ENCODE measurements at regions not wholly inside any gene's neighbourhood (a gene's known extent, or its start where the extent isn't known, plus 50 kb on each side); places are given as distances from the start of the nearest gene placed in this dataset.

GRCh38 chr12:115506822-115507559 lies 770.5 kb downstream of the MED13L start:
- no peak for TF ChIP-seq JUND (IDR thresholded peaks at IDR 0.05; ENCODE audit: low read depth)
- in situ Hi-C loops (cut with HindIII; ENCODE audit: low pct_unique_long_range_greater_than_20kb, low sequenced_read_pairs) = no loop called here
- DNase-seq (ENCODE audit: low read depth in 1 of 2, low spot score in 1 of 2) = no peak

DNA sequence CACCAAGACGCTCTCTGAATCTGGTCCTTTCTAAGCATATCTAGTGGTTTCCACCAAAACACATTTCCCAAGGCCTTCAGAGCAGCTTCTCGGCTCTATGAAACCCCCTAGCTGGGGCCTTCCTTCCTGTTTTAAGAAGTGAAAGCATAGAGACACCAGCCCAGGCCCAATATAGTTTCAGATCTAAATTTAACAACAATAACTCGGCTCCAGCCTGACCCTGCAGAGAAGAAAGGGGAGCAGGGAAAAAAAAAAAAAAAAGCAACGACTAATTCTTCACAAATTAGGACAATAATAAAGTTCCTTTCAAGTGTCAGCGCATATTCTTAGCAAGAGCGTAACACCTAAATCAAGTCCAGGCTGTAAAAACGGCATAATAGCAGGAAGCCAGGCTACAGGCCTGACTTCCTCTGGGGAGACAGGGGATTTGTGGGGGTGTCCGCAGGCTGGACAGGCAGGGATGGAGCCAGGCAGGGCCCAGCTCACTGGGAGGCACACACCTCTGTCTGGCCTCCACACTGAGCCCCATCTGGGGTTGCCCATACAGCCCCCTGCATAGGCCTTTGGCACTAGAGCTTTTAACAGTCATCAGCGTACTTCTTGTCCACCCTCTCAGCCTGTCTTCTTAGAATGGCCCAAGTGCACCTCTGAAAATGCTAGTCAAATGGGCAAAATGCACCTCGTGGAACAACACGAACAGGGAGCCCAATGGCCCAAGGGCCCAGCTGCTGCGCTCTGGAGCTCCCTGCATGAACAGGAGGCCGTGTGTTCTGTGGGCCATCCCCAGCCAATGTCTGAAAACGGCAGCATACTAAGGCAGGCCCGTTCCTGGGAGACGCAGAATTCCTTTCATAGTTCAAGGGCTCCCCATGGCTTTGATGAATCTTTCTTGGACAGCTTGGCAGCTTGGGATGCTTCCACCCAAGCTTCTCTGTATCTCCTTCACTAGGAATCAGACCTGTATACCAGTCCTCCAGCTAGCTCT lies 772.9 kb downstream of the MED13L start:
- DNase-seq (ENCODE audit: low read depth in 1 of 2, low spot score in 1 of 2) = no peak
- TF ChIP-seq JUND (IDR thresholded peaks at IDR 0.05; ENCODE audit: low read depth) = no peak
- in situ Hi-C loops (cut with HindIII; ENCODE audit: low pct_unique_long_range_greater_than_20kb, low sequenced_read_pairs) = no loop called here

GRCh38 chr12:115500872-115501271 lies 776.6 kb downstream of the MED13L start:
- in situ Hi-C loops (cut with HindIII; ENCODE audit: low pct_unique_long_range_greater_than_20kb, low sequenced_read_pairs) = no loop called here
- TF ChIP-seq JUND (IDR thresholded peaks at IDR 0.05; ENCODE audit: low read depth) = no peak
- no peak for DNase-seq (ENCODE audit: low read depth in 1 of 2, low spot score in 1 of 2)

GRCh38 chr12:115495300-115495699 lies 782.2 kb downstream of the MED13L start:
- in situ Hi-C loops (cut with HindIII; ENCODE audit: low pct_unique_long_range_greater_than_20kb, low sequenced_read_pairs) = no loop called here
- DNase-seq (ENCODE audit: low read depth in 1 of 2, low spot score in 1 of 2) = no peak
- no peak for TF ChIP-seq JUND (IDR thresholded peaks at IDR 0.05; ENCODE audit: low read depth)

DNA sequence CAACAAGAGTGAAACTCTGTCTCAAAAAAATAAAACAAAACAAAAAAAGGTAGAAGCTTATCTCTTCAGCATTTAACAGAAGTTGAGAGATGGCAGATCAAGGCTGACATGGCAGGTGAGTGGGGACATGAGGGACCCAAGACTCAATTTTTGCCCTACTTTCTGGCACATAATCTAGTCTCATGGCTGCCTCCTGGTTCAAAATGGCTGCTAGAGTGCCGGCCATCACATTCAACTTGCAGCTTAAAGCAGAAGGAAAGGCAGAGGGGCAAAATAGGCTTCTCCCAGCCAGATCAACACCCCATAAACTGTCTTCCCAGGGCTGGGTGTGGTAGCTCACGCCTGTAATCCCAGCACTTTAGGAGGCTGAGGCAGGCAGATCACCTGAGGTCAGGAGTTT lies 784.9 kb downstream of the MED13L start:
- no peak for TF ChIP-seq JUND (IDR thresholded peaks at IDR 0.05; ENCODE audit: low read depth)
- no peak for DNase-seq (ENCODE audit: low read depth in 1 of 2, low spot score in 1 of 2)
- in situ Hi-C loops (cut with HindIII; ENCODE audit: low pct_unique_long_range_greater_than_20kb, low sequenced_read_pairs) = no loop called here

DNA sequence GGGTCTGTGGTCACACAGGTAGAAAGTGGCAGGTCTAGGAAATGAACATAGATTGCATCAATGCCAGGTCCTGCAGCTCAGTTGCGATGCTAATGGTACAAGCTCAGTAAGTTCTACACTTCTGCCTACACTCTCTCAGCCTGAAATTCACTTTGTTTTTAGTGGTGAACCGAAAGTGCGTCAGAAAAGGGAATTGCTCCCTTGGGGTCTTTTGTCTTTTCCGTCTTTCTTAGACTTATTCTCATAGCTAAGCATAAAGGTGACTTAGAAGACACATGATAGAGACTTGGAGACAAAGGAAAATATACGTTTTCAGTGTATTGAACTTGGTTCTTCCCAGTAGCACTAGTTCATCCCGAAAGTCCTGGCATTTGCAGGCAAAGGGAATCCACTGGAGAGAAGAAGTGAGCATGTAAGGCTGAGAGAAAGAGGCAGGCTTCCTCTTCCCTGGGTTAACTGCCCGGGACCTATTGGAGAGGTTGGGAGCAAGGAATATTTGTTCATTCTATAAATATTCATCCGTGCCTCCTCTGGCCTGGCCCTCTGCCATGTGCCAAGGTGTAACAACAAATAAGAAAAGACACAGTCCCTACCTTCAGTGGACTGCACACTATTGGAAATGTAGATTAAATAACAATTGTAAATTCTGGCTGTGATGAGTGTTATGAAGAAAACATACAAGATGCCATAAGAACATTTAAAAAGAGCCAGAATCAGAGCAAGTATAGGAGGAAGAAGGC lies 785.8 kb downstream of the MED13L start:
- in situ Hi-C loops (cut with HindIII; ENCODE audit: low pct_unique_long_range_greater_than_20kb, low sequenced_read_pairs) = no loop called here
- DNase-seq (ENCODE audit: low read depth in 1 of 2, low spot score in 1 of 2) = peak in 1 of 2 experiments; percentile 19
- no peak for TF ChIP-seq JUND (IDR thresholded peaks at IDR 0.05; ENCODE audit: low read depth)

- no peak for TF ChIP-seq JUND (IDR thresholded peaks at IDR 0.05; ENCODE audit: low read depth)
- in situ Hi-C loops (cut with HindIII; ENCODE audit: low pct_unique_long_range_greater_than_20kb, low sequenced_read_pairs) = no loop called here
- DNase-seq (ENCODE audit: low read depth in 1 of 2, low spot score in 1 of 2) = no peak
Measured at GRCh38 chr12:115489253-115489652, 788.2 kb downstream of the MED13L start.

- DNase-seq (ENCODE audit: low read depth in 1 of 2, low spot score in 1 of 2) = no peak
Measured at GRCh38 chr12:115485967-115486366, 791.5 kb downstream of the MED13L start.

DNA sequence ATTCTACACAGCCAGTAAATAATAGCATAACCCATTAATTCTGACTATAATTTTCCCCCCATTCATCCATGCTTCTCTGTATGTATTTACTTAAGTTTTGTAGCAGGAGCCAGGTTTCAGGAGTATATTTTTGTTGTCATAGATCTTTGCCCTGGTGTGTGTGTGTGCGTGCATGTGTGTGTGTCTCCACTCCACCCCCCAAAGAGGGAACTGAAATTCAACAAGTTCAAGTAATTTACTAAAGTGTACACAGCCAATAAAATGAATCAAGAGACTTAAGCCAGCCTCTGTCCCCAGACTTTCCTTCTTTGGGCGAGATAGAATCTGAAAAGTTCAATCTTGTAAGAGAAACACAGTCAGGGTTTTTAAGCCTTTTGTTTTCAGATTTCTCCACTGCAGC lies 792.0 kb downstream of the MED13L start:
- no peak for DNase-seq (ENCODE audit: low read depth in 1 of 2, low spot score in 1 of 2)
- TF ChIP-seq JUND (IDR thresholded peaks at IDR 0.05; ENCODE audit: low read depth) = no peak
- in situ Hi-C loops (cut with HindIII; ENCODE audit: low pct_unique_long_range_greater_than_20kb, low sequenced_read_pairs) = no loop called here

More at GRCh38 chr12:115485967-115486366, 791.5 kb downstream of the MED13L start:
- no peak for TF ChIP-seq JUND (IDR thresholded peaks at IDR 0.05; ENCODE audit: low read depth)
- in situ Hi-C loops (cut with HindIII; ENCODE audit: low pct_unique_long_range_greater_than_20kb, low sequenced_read_pairs) = no loop called here

DNA sequence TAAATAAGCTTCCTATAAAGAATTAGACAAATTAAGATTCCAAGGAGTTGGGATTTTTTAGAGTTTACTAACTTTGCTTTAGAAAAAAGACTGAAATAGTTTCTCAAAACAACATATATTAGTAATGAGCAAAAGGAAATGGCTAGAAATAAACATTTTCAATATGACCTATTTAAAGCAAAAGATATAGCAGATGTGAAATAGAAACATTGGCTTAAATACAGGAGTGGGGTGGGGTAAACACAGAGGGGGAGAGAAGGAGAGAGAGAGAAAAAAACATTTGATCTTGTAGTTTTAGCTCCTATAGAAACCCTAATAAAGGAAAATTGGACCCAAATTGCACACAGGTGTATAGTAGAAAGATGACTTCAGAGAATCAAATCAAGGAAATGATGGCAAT lies 794.5 kb downstream of the MED13L start:
- TF ChIP-seq JUND (IDR thresholded peaks at IDR 0.05; ENCODE audit: low read depth) = no peak
- in situ Hi-C loops (cut with HindIII; ENCODE audit: low pct_unique_long_range_greater_than_20kb, low sequenced_read_pairs) = no loop called here
- DNase-seq (ENCODE audit: low read depth in 1 of 2, low spot score in 1 of 2) = no peak

- TF ChIP-seq JUND (IDR thresholded peaks at IDR 0.05; ENCODE audit: low read depth) = no peak
- in situ Hi-C loops (cut with HindIII; ENCODE audit: low pct_unique_long_range_greater_than_20kb, low sequenced_read_pairs) = no loop called here
- DNase-seq (ENCODE audit: low read depth in 1 of 2, low spot score in 1 of 2) = peak in 1 of 2 experiments; percentile 26
Measured at GRCh38 chr12:115481141-115481540, 796.4 kb downstream of the MED13L start.

- no peak for DNase-seq (ENCODE audit: low read depth in 1 of 2, low spot score in 1 of 2)
- no peak for TF ChIP-seq JUND (IDR thresholded peaks at IDR 0.05; ENCODE audit: low read depth)
- in situ Hi-C loops (cut with HindIII; ENCODE audit: low pct_unique_long_range_greater_than_20kb, low sequenced_read_pairs) = no loop called here
Measured at GRCh38 chr12:115478505-115478904, 794.5 kb upstream of the TBX3 start.
